ENCODE measurements at regions not wholly inside any gene's neighbourhood (a gene's known extent, or its start where the extent isn't known, plus 50 kb on each side); places are given as distances from the start of the nearest gene placed in this dataset.

DNA sequence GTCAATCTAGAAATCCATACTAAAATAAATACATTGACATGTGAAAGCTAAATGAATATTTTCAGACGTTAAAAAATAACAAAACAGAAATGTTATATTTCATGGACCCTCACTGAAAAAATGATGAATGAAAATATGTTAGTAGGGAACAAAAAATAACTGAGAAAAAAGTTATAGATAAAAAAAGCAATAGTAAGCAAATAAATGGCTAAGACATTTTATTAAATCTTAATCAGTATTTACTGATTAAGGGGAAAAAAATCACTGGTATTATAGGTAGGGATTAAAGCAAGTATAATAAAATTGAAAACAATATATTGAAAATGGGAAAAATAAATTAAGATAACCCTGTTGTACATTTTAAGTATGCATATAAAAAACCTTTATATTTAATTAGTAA, 468.1 kb upstream of the MANEA start (continued):
- TF ChIP-seq SP2 (IDR thresholded peaks at IDR 0.05; ENCODE audit: low read length) = no peak
- no peak for TF ChIP-seq HDAC2 (IDR thresholded peaks at IDR 0.05; ENCODE audit: borderline replicate concordance in 1 of 2, low read depth in 2 of 2, low read length in 2 of 2)
- TF ChIP-seq KDM5A (IDR thresholded peaks at IDR 0.05; ENCODE audit: low read length) = no peak
- no peak for TF ChIP-seq CBX8 (IDR thresholded peaks at IDR 0.05; ENCODE audit: borderline replicate concordance, low read depth, low read length)
- no peak for TF ChIP-seq SP1 (IDR thresholded peaks at IDR 0.05; ENCODE audit: low read depth, low read length)
